Spleen (tissue), 7 donors: ENCODE measurements at regions not wholly inside any gene's neighbourhood (a gene's known extent, or its start where the extent isn't known, plus 50 kb on each side); places are given as distances from the start of the nearest gene placed in this dataset.

ENCODE experiments used
- CTCF ChIP-seq, 11 experiments: fragments of 200-600 bp in 7 of 11; fragments of 450-650 bp in 4 of 11; sonication (generic) in 4 of 11; IDR thresholded peaks in 8 of 11; conservative IDR thresholded peaks in 3 of 11; 1 replicate in 7 of 11; 2 replicates in 4 of 11; pipeline versions ENCODE4 v1.4.0 to v1.8.0; 2016 to 2021; ENCODE audit warnings: antibody characterized with exemption in 11 of 11, inconsistent platforms in 4 of 11, mild to moderate bottlenecking in 1 of 11
- POLR2A ChIP-seq, 3 donors: fragments of 450-650 bp; IDR thresholded peaks; one replicate each; pipeline ENCODE4 v1.5.1; 2017; ENCODE audit warnings: antibody characterized with exemption in 3 of 3, mild to moderate bottlenecking in 1 of 3
- POLR2AphosphoS5 ChIP-seq, 3 donors: sonication (generic); formaldehyde crosslinking; IDR thresholded peaks; one replicate each; pipeline ENCODE4 v1.5.1; 2017; ENCODE audit warnings: antibody characterized with exemption in 3 of 3
- donor health status: DM: no; HTN: no; CAD: no; lungs with moderate emphysema.
- donor health status: DM: no; HTN: no; CAD: no.
- donor health status: DM: no; HTN: no; CAD: no.

DNA sequence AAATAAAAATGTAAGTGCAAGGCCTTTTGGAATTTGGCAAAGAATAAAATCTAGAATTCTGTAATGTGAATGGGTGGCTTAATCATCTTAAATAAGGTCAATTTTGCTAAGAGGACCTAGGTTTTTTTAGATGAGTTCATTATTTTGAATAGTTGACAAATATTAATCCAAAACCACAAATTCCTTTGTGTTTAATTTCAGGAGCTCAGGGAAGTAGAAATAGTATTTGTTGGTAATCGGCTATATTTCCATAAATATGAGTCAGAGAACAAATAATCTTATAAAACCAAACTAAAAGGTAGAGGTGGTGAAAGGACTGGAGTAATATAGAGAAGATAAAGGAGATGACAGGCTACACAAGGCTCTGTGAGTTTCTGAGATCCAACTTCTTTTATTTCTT, 190.4 kb upstream of the TLL1 start:
- TF ChIP-seq CTCF (IDR thresholded peaks at IDR 0.05 in 8 of 11, conservative IDR thresholded peaks at IDR 0.05 in 3 of 11) (no peak), POLR2A (IDR thresholded peaks at IDR 0.05) (no peak), POLR2AphosphoS5 (IDR thresholded peaks at IDR 0.05) (no peak)
